ENCODE measurements at regions not wholly inside any gene's neighbourhood (a gene's known extent, or its start where the extent isn't known, plus 50 kb on each side); places are given as distances from the start of the nearest gene placed in this dataset.

DNA sequence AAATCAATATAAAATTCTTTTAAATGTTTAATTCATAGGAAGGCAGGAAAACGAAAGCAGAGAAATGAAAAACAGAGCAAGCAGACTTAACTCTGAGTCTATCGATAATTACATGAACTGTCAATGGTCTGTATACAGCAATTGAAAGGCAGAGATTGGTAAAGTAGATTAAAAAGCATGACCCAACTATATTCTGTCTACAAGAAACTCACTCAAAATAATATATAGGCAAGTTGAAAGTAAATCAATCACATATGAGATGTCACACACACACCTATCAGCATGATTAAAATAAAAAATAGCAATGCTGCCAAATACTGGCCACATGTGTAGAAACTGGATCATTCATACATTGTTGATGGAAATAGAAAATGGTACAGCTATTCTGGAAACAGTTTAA, 136.4 kb upstream of the CYP1B1 start:
- TF ChIP-seq, protein P1, sequence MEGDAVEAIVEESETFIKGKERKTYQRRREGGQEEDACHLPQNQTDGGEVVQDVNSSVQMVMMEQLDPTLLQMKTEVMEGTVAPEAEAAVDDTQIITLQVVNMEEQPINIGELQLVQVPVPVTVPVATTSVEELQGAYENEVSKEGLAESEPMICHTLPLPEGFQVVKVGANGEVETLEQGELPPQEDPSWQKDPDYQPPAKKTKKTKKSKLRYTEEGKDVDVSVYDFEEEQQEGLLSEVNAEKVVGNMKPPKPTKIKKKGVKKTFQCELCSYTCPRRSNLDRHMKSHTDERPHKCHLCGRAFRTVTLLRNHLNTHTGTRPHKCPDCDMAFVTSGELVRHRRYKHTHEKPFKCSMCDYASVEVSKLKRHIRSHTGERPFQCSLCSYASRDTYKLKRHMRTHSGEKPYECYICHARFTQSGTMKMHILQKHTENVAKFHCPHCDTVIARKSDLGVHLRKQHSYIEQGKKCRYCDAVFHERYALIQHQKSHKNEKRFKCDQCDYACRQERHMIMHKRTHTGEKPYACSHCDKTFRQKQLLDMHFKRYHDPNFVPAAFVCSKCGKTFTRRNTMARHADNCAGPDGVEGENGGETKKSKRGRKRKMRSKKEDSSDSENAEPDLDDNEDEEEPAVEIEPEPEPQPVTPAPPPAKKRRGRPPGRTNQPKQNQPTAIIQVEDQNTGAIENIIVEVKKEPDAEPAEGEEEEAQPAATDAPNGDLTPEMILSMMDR (IDR thresholded peaks at IDR 0.05; ENCODE audit: insufficient read depth, low read depth, low read length, missing control alignments): no peak
- no peak for DNase-seq (ENCODE audit: low read depth)
- no peak overlapping the region for H3K4me3 ChIP-seq (ENCODE audit: low read length)

DNA sequence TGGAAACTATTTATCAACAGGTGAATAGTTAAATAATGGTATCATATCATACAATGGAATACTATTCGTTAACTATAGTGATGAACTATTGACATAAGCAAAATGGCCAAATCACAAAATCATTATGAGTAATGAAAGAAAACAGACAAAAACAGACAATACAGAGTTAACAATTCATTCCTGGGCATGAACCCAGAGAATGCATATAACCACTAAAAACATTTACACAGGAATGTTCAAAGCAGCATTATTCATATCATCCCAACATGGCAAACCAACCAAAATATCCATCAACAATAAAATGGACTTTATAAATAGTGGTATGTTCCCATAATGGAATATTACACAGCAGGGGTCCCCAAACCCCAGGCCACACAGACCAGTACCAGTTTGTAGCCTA, 131.2 kb upstream of the CYP1B1 start:
- DNase-seq (ENCODE audit: low read depth): no peak
- TF ChIP-seq, protein P1 (IDR thresholded peaks at IDR 0.05; ENCODE audit: insufficient read depth, low read depth, low read length, missing control alignments): no peak
- H3K4me3 ChIP-seq (ENCODE audit: low read length): no peak overlapping the region

DNA sequence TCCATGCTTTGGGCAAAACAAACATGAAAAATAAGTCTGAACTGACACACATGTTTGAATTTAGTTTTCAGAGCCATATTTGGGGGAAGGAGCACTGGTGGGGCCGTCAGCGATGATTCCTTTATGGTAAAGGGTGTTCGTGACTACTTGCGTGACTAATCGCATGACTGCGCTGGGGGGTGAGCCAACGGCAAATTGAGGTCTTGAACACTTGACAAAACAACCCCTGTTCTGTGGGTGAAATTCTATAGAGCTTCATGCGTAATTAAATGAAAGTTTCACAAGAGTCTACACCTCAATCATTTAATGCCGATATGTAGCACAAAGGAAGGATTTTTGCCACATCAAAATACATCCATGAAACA, 127.5 kb upstream of the CYP1B1 start:
- DNase-seq (ENCODE audit: low read depth): no peak
- no peak overlapping the region for H3K4me3 ChIP-seq (ENCODE audit: low read length)
- TF ChIP-seq, protein P1 (IDR thresholded peaks at IDR 0.05; ENCODE audit: insufficient read depth, low read depth, low read length, missing control alignments): no peak

DNA sequence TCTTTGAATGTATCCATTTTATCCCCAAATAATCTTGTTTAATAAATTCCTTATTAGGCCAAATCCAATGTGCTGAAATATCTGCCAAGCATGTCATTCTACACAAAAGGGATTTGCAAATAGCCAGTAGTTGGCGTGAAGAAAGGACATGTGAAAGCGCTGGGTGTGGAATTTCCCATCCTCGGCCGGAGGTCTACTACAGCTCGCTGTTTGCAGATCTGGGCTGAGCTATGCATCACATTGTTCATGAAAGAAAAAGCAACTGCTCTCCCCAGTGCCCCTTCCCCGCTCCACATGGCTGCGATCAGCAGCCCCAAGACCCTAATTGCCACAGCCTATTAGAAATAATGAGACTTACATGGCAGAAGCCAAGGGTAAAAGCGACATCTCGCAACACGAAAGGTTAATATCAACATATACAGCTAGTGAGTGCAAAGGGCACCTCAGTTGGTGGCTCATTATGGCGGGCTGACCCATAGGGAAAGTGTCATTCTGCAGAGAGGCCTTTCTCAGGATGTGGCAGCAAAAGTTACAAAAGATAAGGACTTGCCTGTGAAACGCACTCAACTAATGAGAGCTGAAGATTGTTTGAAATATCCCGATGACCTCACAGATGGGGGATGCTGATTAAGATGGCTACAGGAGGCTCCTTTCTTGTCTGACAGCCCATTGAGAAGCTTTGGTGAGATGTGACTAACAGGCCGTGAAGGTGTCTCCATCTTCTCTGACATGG, 126.9 kb upstream of the CYP1B1 start:
- DNase-seq (ENCODE audit: low read depth): no peak
- TF ChIP-seq, protein P1 (IDR thresholded peaks at IDR 0.05; ENCODE audit: insufficient read depth, low read depth, low read length, missing control alignments): no peak
- no peak overlapping the region for H3K4me3 ChIP-seq (ENCODE audit: low read length)

DNA sequence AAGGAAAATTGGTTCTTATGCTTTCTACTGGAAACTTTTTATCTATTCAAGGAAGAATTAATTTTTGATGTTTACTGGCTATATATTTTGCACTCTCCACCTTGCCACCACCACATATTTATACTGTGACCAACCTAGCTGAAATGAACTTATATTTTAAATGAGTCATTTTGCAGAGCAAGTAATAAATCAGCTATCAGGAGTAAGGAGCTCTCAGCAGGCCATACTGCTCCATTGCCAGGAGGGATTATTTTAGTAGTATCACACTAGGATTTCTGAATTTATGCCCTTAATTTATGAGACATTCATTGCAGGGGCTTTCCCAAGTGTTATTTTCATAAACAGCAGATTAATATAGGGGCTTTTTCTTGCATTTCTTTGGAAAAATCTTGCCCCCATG, 125.8 kb upstream of the CYP1B1 start:
- H3K4me3 ChIP-seq (ENCODE audit: low read length): no peak overlapping the region
- no peak for DNase-seq (ENCODE audit: low read depth)
- TF ChIP-seq, protein P1 (IDR thresholded peaks at IDR 0.05; ENCODE audit: insufficient read depth, low read depth, low read length, missing control alignments): no peak

DNA sequence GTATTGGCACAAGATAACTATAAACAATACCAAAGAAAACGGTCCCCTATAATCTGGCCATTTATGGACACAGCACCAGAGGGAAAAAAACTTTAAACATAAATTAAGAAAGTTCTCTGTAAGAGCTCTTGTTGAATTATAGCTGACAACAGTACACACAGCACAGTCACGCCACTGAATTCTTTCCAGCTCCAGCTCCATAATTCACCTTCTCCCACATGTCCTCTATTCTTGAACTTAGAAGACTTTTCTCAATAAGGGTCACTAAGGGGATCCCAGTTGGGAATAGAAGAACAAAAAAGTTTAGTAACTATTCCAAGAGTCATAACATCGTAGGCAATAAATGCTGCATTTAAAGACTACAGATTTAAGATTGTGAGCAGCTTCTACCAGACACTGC, 124.6 kb upstream of the CYP1B1 start:
- TF ChIP-seq, protein P1 (IDR thresholded peaks at IDR 0.05; ENCODE audit: insufficient read depth, low read depth, low read length, missing control alignments): no peak
- no peak overlapping the region for H3K4me3 ChIP-seq (ENCODE audit: low read length)
- no peak for DNase-seq (ENCODE audit: low read depth)

DNA sequence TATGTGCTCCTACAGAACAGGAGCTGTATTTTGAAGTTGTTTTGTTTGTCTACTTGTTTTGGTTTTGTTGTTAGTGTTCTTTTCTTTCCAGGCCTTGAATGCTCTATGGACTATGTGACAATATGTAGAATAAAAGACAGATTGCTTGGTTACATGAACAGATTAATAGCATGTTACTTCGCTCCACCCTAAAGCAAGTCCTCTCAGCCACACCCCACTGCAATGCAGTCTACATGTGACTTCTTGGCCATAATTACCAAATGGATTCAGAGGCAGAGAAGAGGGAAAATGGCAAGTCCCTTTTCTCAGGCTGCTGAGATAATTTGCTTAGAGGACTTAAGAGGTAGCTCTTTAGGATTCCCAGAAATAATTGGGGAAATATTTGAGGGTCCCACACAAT, 123.2 kb upstream of the CYP1B1 start:
- DNase-seq (ENCODE audit: low read depth): no peak
- TF ChIP-seq, protein P1 (IDR thresholded peaks at IDR 0.05; ENCODE audit: insufficient read depth, low read depth, low read length, missing control alignments): no peak
- no peak overlapping the region for H3K4me3 ChIP-seq (ENCODE audit: low read length)

Measured in epithelial cell of esophagus (primary cell).